Mammary epithelial cell (primary cell): ENCODE measurements at regions not wholly inside any gene's neighbourhood (a gene's known extent, or its start where the extent isn't known, plus 50 kb on each side); places are given as distances from the start of the nearest gene placed in this dataset.

Source experiments
- CTCF ChIP-seq, 2 donors: IDR thresholded peaks in 1 of 2; conservative IDR thresholded peaks in 1 of 2; 2 replicates each; pipeline ENCODE4 v1.5.1; 2011 to 2012; ENCODE audit warnings: inconsistent platforms in 2 of 2, low read length in 2 of 2, mild to moderate bottlenecking in 2 of 2, control low read depth in 1 of 2, low read depth in 1 of 2; ENCODE audit not compliant: insufficient read depth in 1 of 2; ENCODE audit errors: extremely low read depth in 1 of 2
- EZH2 ChIP-seq: IDR thresholded peaks from 2 replicates; pipeline ENCODE4 v1.6.1; 2012; ENCODE audit warnings: low read length, inconsistent platforms, borderline replicate concordance

GRCh38 chr2:22270341-22270740, 1114.6 kb upstream of the KLHL29 start:
- no peak for TF ChIP-seq CTCF (conservative IDR thresholded peaks at IDR 0.05 in 1 of 2, IDR thresholded peaks at IDR 0.05 in 1 of 2; ENCODE audit: extremely low read depth in 1 of 2, insufficient read depth in 1 of 2, low read depth in 1 of 2, low read length in 2 of 2)
- TF ChIP-seq EZH2 = no peak
